ENCODE measurements at regions not wholly inside any gene's neighbourhood (a gene's known extent, or its start where the extent isn't known, plus 50 kb on each side); places are given as distances from the start of the nearest gene placed in this dataset.
"Not testable (repeated sequence)": the region's sequence is repeated elsewhere in the genome, so short reads cannot be mapped to it uniquely, and the experiment has no call there.

DNA sequence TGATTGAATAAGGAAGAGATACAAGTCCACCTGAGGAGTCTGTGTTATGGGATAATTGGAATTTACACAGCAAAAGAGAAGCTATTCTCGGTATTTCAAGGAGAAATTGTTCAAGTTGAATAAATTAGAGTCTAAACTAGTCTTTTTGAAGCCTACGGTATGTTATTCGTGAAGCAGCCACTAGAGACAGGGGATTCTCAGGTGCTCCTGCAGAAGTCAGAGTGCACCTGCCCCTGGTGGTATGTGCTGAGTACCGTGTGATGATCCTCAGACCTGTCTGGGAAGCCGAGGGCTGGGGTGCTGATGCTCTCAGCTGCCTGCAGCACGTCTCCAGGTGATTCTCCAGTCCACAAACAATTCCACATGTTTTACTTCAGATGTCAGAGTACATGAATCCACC, 1171.7 kb downstream of the RPIA start:
- not testable (repeated sequence) for H3K27ac Mint-ChIP-seq, H3K4me1 Mint-ChIP-seq, H3K9me3 Mint-ChIP-seq

DNA sequence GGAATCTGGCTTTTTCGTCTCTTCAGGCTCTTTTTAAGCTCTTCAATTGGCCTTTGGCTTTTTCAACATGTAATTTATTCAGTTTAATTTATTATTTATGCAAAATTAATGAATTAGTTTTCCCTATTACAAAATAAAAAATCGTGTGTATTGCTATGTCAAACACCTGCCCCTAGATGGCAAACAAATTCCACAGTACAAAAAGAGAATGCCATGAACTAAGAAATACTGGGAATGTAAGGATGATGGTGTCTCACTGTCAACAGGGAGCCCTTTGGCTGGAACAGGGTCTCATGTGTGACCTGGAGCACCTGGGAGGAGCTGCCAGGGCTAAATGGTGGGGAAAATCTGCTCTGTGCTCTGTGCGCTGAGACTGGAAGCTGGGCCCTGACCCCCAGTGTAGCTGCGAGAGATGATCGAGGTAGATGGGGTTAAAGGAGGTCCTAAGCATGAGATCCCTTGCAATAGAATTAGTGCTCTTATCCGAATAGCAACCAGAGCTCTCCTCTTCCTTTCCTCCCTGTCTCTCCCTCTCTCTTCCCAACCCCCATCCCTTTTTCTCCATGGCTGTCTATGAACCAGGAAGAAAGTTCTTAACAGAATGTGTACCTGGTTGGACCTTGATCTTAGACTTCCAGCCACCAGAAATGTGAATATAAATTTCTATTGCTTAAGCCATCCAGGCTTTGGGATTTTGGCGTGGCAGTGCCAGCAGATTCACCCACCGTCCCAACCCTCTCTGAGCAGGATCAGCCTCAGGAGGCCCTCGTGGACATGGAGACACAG, 1183.5 kb downstream of the RPIA start:
- H3K27ac Mint-ChIP-seq, H3K9me3 Mint-ChIP-seq: not testable (repeated sequence)

More for the DNA sequence above, 1171.7 kb downstream of the RPIA start:
- H3K36me3 Mint-ChIP-seq; DNase-seq (ENCODE audit: low spot score in 2 of 2, unreplicated experiment in 2 of 2); H3K27me3 Mint-ChIP-seq (ENCODE audit: low read depth); H3K4me3 Mint-ChIP-seq: not testable (repeated sequence)

GRCh38 chr2:89876445-89876844, 1185.0 kb downstream of the RPIA start:
- H3K4me3 Mint-ChIP-seq; DNase-seq (ENCODE audit: low spot score in 2 of 2, unreplicated experiment in 2 of 2); H3K4me1 Mint-ChIP-seq; H3K36me3 Mint-ChIP-seq; H3K9me3 Mint-ChIP-seq; H3K27ac Mint-ChIP-seq; H3K27me3 Mint-ChIP-seq (ENCODE audit: low read depth): not testable (repeated sequence)

More for the DNA sequence above, 1183.5 kb downstream of the RPIA start:
- H3K4me3 Mint-ChIP-seq; H3K4me1 Mint-ChIP-seq; H3K27me3 Mint-ChIP-seq (ENCODE audit: low read depth); H3K36me3 Mint-ChIP-seq; DNase-seq (ENCODE audit: low spot score in 2 of 2, unreplicated experiment in 2 of 2): not testable (repeated sequence)

DNA sequence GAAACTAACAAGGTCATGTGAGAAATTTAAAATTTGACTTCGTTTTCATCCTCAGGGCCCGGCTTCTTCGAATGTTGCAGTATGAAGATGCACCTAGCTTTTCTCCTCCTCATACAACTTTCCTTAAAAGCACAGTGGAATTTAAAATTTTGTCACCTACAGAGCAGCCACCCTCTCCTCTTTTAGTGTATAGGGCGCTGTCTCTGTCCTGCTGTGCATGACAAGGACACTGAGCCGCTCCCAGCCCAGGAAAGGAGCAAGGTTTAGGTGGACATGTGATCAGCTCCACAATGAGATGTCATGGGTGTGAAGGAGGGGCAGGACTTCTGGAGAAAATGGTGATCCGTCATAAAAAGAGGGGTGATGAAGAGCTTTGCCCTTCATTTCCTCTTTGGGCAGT, 1185.4 kb downstream of the RPIA start:
- H3K4me1 Mint-ChIP-seq; H3K4me3 Mint-ChIP-seq; H3K36me3 Mint-ChIP-seq; DNase-seq (ENCODE audit: low spot score in 2 of 2, unreplicated experiment in 2 of 2); H3K27ac Mint-ChIP-seq; H3K9me3 Mint-ChIP-seq; H3K27me3 Mint-ChIP-seq (ENCODE audit: low read depth): not testable (repeated sequence)

- H3K4me1 Mint-ChIP-seq; DNase-seq (ENCODE audit: low spot score in 2 of 2, unreplicated experiment in 2 of 2); H3K4me3 Mint-ChIP-seq; H3K36me3 Mint-ChIP-seq; H3K9me3 Mint-ChIP-seq; H3K27ac Mint-ChIP-seq; H3K27me3 Mint-ChIP-seq (ENCODE audit: low read depth): not testable (repeated sequence)
Measured at GRCh38 chr2:89882880-89883279, 1191.4 kb downstream of the RPIA start.

DNA sequence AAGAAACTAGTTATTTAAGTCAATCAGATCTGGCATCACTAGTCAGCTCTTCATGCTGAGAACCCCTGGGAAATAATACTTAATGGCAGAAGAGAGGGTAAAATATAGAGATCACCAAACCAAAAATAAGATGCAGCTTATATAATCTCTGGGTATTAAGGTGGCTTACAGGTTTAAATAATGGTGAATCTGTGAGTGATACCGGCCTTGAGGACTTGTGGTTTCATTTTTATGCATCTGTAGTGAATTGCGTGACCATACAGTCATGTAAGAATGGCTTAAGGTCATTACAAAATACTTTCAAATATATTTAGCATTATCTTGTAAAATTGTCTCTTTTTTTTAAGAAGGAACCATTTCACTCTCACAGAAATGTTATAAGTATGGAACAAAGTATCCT, 1192.2 kb downstream of the RPIA start:
- not testable (repeated sequence) for H3K4me1 Mint-ChIP-seq; H3K9me3 Mint-ChIP-seq; H3K27me3 Mint-ChIP-seq (ENCODE audit: low read depth); DNase-seq (ENCODE audit: low spot score in 2 of 2, unreplicated experiment in 2 of 2); H3K36me3 Mint-ChIP-seq; H3K4me3 Mint-ChIP-seq; H3K27ac Mint-ChIP-seq

DNA sequence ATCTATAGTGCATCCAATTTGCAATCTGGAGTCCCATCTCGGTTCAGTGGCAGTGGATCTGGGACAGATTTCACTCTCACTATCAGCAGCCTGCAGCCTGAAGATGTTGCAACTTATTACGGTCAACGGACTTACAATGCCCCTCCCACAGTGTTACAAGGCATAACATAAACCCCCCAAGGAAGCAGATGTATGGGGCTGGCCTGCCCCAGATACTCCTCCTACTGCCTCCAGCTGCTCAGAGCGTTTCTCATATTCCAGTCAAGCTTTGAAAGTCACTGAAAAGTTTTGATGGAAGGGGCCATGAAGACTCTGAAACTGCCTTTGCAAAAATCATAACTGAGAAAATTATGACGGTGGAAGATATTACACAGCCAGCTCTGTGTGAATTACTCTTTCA, 1193.6 kb downstream of the RPIA start:
- not testable (repeated sequence) for H3K9me3 Mint-ChIP-seq; H3K27me3 Mint-ChIP-seq (ENCODE audit: low read depth); DNase-seq (ENCODE audit: low spot score in 2 of 2, unreplicated experiment in 2 of 2); H3K4me1 Mint-ChIP-seq; H3K4me3 Mint-ChIP-seq; H3K36me3 Mint-ChIP-seq; H3K27ac Mint-ChIP-seq

DNA sequence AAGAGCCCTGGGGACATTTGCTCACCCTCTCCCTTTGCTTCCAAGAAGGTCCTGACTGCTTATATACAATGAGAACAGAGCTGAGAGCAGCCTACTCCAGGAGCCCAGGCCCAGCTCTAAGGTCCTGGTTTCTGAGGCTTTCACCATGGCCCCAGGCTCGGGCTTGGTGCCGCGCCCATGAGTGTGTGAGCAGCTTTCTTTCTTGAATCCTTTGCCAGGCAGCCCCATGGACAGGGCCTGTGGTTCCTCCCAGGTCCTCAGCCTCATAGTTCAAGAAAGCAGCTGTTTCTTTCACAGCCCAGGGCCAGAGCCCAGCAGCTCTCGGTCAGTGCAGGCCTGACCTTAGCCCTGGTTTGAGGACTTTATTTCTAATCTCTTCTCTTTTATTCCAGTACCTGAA, 1197.2 kb downstream of the RPIA start:
- H3K27ac Mint-ChIP-seq; H3K27me3 Mint-ChIP-seq (ENCODE audit: low read depth); H3K36me3 Mint-ChIP-seq; H3K9me3 Mint-ChIP-seq; DNase-seq (ENCODE audit: low spot score in 2 of 2, unreplicated experiment in 2 of 2); H3K4me3 Mint-ChIP-seq; H3K4me1 Mint-ChIP-seq: not testable (repeated sequence)

DNA sequence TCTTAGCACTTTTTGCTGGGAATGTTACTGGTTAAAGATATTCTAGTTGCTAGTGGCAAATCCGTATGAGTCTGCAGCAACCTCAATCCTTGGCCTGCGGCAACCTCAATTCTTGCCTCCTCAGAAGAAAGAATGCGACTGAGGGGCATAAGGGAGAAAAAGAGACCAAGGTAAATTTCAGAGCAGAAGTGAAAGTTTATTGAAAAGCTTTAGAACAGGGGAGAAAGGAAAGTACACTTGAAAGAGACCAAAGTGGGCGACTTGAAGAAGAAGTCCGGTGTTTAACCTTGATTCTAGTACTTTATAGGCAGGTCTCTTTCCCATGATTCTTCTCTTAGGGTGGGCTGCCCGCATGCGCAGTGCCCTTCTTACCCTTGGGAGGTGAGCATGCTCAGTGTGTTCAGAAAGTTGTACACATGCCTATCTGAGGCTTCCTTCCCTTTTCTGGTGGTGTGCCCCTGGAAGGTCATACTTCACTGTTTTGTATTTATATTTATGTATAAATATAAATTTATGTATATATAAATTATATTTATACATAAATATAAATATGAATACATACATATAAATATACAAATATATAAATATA, 1198.8 kb downstream of the RPIA start:
- not testable (repeated sequence) for DNase-seq (ENCODE audit: low spot score in 2 of 2, unreplicated experiment in 2 of 2); H3K4me3 Mint-ChIP-seq; H3K27ac Mint-ChIP-seq; H3K9me3 Mint-ChIP-seq; H3K27me3 Mint-ChIP-seq (ENCODE audit: low read depth); H3K4me1 Mint-ChIP-seq; H3K36me3 Mint-ChIP-seq

GRCh38 chr2:89894988-89895387, 1203.5 kb downstream of the RPIA start:
- H3K27ac Mint-ChIP-seq; DNase-seq (ENCODE audit: low spot score in 2 of 2, unreplicated experiment in 2 of 2); H3K9me3 Mint-ChIP-seq; H3K27me3 Mint-ChIP-seq (ENCODE audit: low read depth); H3K36me3 Mint-ChIP-seq; H3K4me3 Mint-ChIP-seq; H3K4me1 Mint-ChIP-seq: not testable (repeated sequence)

DNA sequence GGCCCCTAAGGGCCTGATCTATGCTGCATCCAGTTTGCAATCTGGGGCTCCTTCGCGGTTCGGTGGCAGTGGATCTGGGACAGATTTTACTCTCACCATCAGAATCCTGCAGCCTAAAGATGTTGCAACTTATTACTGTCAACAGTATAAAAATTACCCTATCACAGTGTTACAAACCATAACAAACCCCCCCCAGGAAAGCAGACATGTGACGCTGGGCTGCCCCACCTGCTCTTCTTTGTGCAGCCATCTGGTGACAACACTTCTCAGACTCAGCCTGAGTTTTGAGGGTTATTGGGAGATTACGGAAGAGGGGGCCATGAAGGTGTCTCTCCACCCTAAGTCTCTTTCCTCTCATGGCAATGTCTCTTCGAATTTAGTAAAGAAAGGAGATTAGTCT, 1204.2 kb downstream of the RPIA start:
- not testable (repeated sequence) for H3K27ac Mint-ChIP-seq; DNase-seq (ENCODE audit: low spot score in 2 of 2, unreplicated experiment in 2 of 2); H3K27me3 Mint-ChIP-seq (ENCODE audit: low read depth); H3K4me3 Mint-ChIP-seq; H3K36me3 Mint-ChIP-seq; H3K4me1 Mint-ChIP-seq; H3K9me3 Mint-ChIP-seq

DNA sequence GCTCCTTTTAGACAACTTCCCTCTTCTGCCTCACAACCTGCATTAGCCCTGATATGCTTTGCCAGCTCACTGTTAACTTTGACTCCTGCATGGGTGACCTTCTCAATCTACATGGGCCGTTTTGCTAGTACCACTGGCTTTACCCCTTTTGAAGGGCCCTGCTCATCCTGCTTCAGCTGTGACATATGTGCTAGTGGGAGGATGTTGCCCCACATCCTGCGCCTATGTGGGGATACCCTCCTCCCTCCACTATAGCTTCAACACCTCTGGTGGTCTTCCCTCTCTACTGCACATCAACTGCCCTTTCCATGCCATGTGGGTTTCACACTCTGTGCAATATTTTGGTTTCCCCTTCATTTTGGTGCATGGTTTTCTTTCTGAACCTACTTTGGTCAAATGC, 1235.5 kb downstream of the RPIA start:
- not testable (repeated sequence) for DNase-seq (ENCODE audit: low spot score in 2 of 2, unreplicated experiment in 2 of 2); H3K9me3 Mint-ChIP-seq; H3K36me3 Mint-ChIP-seq; H3K4me1 Mint-ChIP-seq; H3K4me3 Mint-ChIP-seq; H3K27me3 Mint-ChIP-seq (ENCODE audit: low read depth); H3K27ac Mint-ChIP-seq

GRCh38 chr2:89935436-89935835, 1244.0 kb downstream of the RPIA start:
- H3K9me3 Mint-ChIP-seq, result peaks cover 24% of the 10 kb centered on the region
- not testable (repeated sequence) for H3K4me3 Mint-ChIP-seq; H3K27me3 Mint-ChIP-seq (ENCODE audit: low read depth); H3K27ac Mint-ChIP-seq; H3K36me3 Mint-ChIP-seq; DNase-seq (ENCODE audit: low spot score in 2 of 2, unreplicated experiment in 2 of 2); H3K4me1 Mint-ChIP-seq

GRCh38 chr2:89936011-89936410, 1244.5 kb downstream of the RPIA start:
- H3K27me3 Mint-ChIP-seq (ENCODE audit: low read depth); H3K4me1 Mint-ChIP-seq; H3K27ac Mint-ChIP-seq; H3K4me3 Mint-ChIP-seq; H3K36me3 Mint-ChIP-seq; DNase-seq (ENCODE audit: low spot score in 2 of 2, unreplicated experiment in 2 of 2): not testable (repeated sequence)
- H3K9me3 Mint-ChIP-seq, result peaks cover 27% of the 10 kb centered on the region

DNA sequence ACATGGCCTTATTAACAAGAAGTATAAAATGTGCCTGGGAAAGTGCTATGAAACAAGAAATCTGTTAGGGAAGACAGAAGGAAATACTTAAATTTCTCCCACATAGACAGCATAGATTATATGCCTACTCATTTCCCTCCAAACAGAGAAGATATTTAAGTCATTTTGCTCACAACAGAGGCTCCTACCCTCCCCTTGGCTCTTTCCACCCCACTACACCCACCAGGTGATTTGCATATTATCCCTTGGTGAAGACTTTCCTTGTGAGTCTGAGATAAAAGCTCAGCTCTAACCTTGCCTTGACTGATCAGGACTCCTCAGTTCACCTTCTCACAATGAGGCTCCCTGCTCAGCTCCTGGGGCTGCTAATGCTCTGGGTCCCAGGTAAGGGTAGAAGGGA, 1245.1 kb downstream of the RPIA start:
- H3K4me1 Mint-ChIP-seq; H3K36me3 Mint-ChIP-seq; H3K27ac Mint-ChIP-seq; H3K4me3 Mint-ChIP-seq; DNase-seq (ENCODE audit: low spot score in 2 of 2, unreplicated experiment in 2 of 2); H3K27me3 Mint-ChIP-seq (ENCODE audit: low read depth): not testable (repeated sequence)
- peaks cover 27% of the 10 kb centered on the region for H3K9me3 Mint-ChIP-seq

Data from mesothelial cell of epicardium (in vitro differentiated cells).